H1 (cell line): ENCODE measurements at regions not wholly inside any gene's neighbourhood (a gene's known extent, or its start where the extent isn't known, plus 50 kb on each side); places are given as distances from the start of the nearest gene placed in this dataset.

Source experiments
- CTCF ChIA-PET: fragments of 300-600 bp; sonication (Branson Sonifier 250); formaldehyde crosslinking; loops from one replicate; lab custom pipeline; 2021; ENCODE audit not compliant: partially characterized antibody; lab: Charles Lee
- POLR2A ChIA-PET: fragments of 300-600 bp; sonication (Branson Sonifier 250); formaldehyde crosslinking; loops from one replicate; lab custom pipeline; 2021; ENCODE audit warnings: inconsistent platforms; ENCODE audit not compliant: partially characterized antibody; lab: Charles Lee
- DNase-seq, 2 experiments: peaks; one replicate each; pipeline versions ENCODE4 v3.0.0 to v3.0.0-alpha.2; 2010 to 2022; ENCODE audit warnings: low spot score in 2 of 2, low read depth in 1 of 2, mixed read lengths in 1 of 2
- FAIRE-seq: peaks from 2 replicates; lab custom pipeline; 2011; peaks lifted over from hg19 to GRCh38; lab: Jason Lieb, UNC
- H2AFZ ChIP-seq: 2 replicates; pipeline ENCODE4 v1.8.1; 2012; ENCODE audit warnings: low read length, inconsistent platforms
- H2AK5ac ChIP-seq: 2 replicates; pipeline ENCODE4 v1.6.1; 2013; ENCODE audit warnings: low read depth, low read length
- H2BK120ac ChIP-seq: replicated peaks from 2 replicates; pipeline ENCODE3; 2013; ENCODE audit warnings: low read depth, low read length, inconsistent platforms
- H2BK12ac ChIP-seq: 2 replicates; pipeline ENCODE4 v1.6.1; 2013; ENCODE audit warnings: low read depth, low read length
- H2BK15ac ChIP-seq: 2 replicates; pipeline ENCODE4 v1.6.1; 2013; ENCODE audit warnings: low read length
- H2BK20ac ChIP-seq: 2 replicates; pipeline ENCODE4 v1.6.1; 2013; ENCODE audit warnings: low read length
- H2BK5ac ChIP-seq: 2 replicates; pipeline ENCODE4 v1.6.1; 2013; ENCODE audit warnings: low read depth, low read length
- H3K14ac ChIP-seq: 2 replicates; pipeline ENCODE4 v1.6.1; 2013; ENCODE audit warnings: inconsistent platforms; ENCODE audit not compliant: insufficient read length
- H3K18ac ChIP-seq: 2 replicates; pipeline ENCODE4 v1.6.1; 2013; ENCODE audit warnings: low read length; ENCODE audit errors: extremely low read depth
- H3K23ac ChIP-seq: 2 replicates; pipeline ENCODE4 v1.6.1; 2013; ENCODE audit warnings: inconsistent platforms; ENCODE audit not compliant: insufficient read length
- H3K23me2 ChIP-seq: 2 replicates; pipeline ENCODE4 v1.6.1; 2013; ENCODE audit warnings: low read depth, low read length
- H3K27ac ChIP-seq: 2 replicates; pipeline ENCODE4 v1.6.1; 2011; ENCODE audit warnings: low read depth, low read length, inconsistent platforms
- H3K27me3 ChIP-seq, 4 experiments: replicated peaks in 1 of 4; 1 replicate in 1 of 4; 2 replicates in 3 of 4; pipeline versions ENCODE4 v1.6.1 to v1.8.1; 2011 to 2013; ENCODE audit warnings: low read length in 3 of 4, mild to moderate bottlenecking in 3 of 4, inconsistent platforms in 2 of 4, mixed read lengths in 2 of 4, moderate library complexity in 1 of 4; ENCODE audit not compliant: control insufficient read depth in 3 of 4, insufficient read depth in 3 of 4; ENCODE audit errors: extremely low read depth in 1 of 4
- H3K36me3 ChIP-seq, 4 experiments: 2 replicates each; pipeline versions ENCODE4 v1.6.1 to v1.8.1; 2011 to 2013; ENCODE audit warnings: mild to moderate bottlenecking in 4 of 4, low read length in 3 of 4, moderate library complexity in 2 of 4, control low read depth in 1 of 4, inconsistent platforms in 1 of 4; ENCODE audit not compliant: insufficient read depth in 4 of 4, control insufficient read depth in 2 of 4
- H3K4ac ChIP-seq: replicated peaks from 2 replicates; pipeline ENCODE3; 2013; ENCODE audit warnings: low read length, low read depth, mixed read lengths, inconsistent platforms; ENCODE audit not compliant: insufficient read length
- H3K4me1 ChIP-seq, 4 experiments: replicated peaks in 1 of 4; 1 replicate in 1 of 4; 2 replicates in 3 of 4; pipeline versions ENCODE4 v1.6.1 to v1.8.1; 2011 to 2013; ENCODE audit warnings: low read length in 3 of 4, inconsistent platforms in 2 of 4, mixed read lengths in 1 of 4; ENCODE audit not compliant: insufficient read depth in 4 of 4, control insufficient read depth in 3 of 4
- H3K4me2 ChIP-seq, 2 experiments: 2 replicates each; pipeline versions ENCODE4 v1.6.1 to v1.8.1; 2011 to 2013; ENCODE audit warnings: low read depth in 2 of 2, low read length in 2 of 2, control low read depth in 1 of 2, inconsistent platforms in 1 of 2, mild to moderate bottlenecking in 1 of 2; ENCODE audit not compliant: insufficient read depth in 1 of 2
- H3K4me3 ChIP-seq, 4 experiments: fragments of 200-600, 300-600 bp in 1 of 4; sonication (generic), shearing (Covaris generic), sonication (Bioruptor Twin) in 1 of 4; 2 replicates each; pipeline versions ENCODE4 v1.5.1 to v1.8.1; 2011 to 2016; ENCODE audit warnings: low read length in 4 of 4, low read depth in 3 of 4, control low read depth in 2 of 4, inconsistent platforms in 2 of 4, mild to moderate bottlenecking in 2 of 4, mixed read lengths in 1 of 4, moderate library complexity in 1 of 4; ENCODE audit not compliant: insufficient read depth in 2 of 4; ENCODE audit errors: extremely low read depth in 1 of 4
- H3K56ac ChIP-seq: replicated peaks from 2 replicates; pipeline ENCODE3; 2013; ENCODE audit warnings: low read depth, mild to moderate bottlenecking, mixed read lengths, low read length, inconsistent platforms; ENCODE audit not compliant: insufficient read length
- H3K79me1 ChIP-seq: 2 replicates; pipeline ENCODE4 v1.6.1; 2013; ENCODE audit warnings: low read depth, low read length, control low read depth
- H3K79me2 ChIP-seq, 2 experiments: 2 replicates each; pipeline versions ENCODE4 v1.6.1 to v1.8.1; 2012 to 2013; ENCODE audit warnings: low read length in 2 of 2, mild to moderate bottlenecking in 2 of 2, inconsistent platforms in 1 of 2; ENCODE audit not compliant: insufficient read depth in 2 of 2, control insufficient read depth in 1 of 2
- H3K9ac ChIP-seq, 4 experiments: replicated peaks in 1 of 4; 1 replicate in 1 of 4; 2 replicates in 3 of 4; pipeline versions ENCODE4 v1.6.1 to v1.8.1; 2011 to 2013; ENCODE audit warnings: low read depth in 3 of 4, low read length in 3 of 4, control low read depth in 2 of 4, mild to moderate bottlenecking in 2 of 4, moderate library complexity in 2 of 4, inconsistent platforms in 1 of 4; ENCODE audit errors: extremely low read depth in 1 of 4
- H3K9me3 ChIP-seq, 2 experiments: 2 replicates each; pipeline versions ENCODE4 v1.6.1 to v1.8.1; 2012 to 2013; ENCODE audit warnings: mild to moderate bottlenecking in 2 of 2, moderate library complexity in 2 of 2, control low read depth in 1 of 2, inconsistent platforms in 1 of 2, low read depth in 1 of 2, low read length in 1 of 2, mixed read lengths in 1 of 2; ENCODE audit not compliant: insufficient read depth in 2 of 2
- H4K20me1 ChIP-seq, 2 experiments: replicated peaks in 1 of 2; 2 replicates each; pipeline versions ENCODE3 to v1.8.1; 2011 to 2013; ENCODE audit warnings: inconsistent platforms in 2 of 2, low read length in 2 of 2, mild to moderate bottlenecking in 1 of 2; ENCODE audit not compliant: insufficient read depth in 2 of 2, control insufficient read depth in 1 of 2
- H4K5ac ChIP-seq: 2 replicates; pipeline ENCODE4 v1.6.1; 2013; ENCODE audit warnings: low read length, low read depth, mixed read lengths, inconsistent platforms; ENCODE audit not compliant: insufficient read length
- H4K8ac ChIP-seq: 2 replicates; pipeline ENCODE4 v1.8.0; 2013; ENCODE audit warnings: mild to moderate bottlenecking, moderate library complexity, low read length, inconsistent platforms; ENCODE audit not compliant: insufficient read depth; ENCODE audit errors: extremely low read depth
- H4K91ac ChIP-seq: replicated peaks from 2 replicates; pipeline ENCODE3; 2013; ENCODE audit warnings: low read length, mixed read lengths, inconsistent platforms; ENCODE audit not compliant: insufficient read length
- NANOG ChIP-seq: IDR thresholded peaks from 2 replicates; pipeline ENCODE4 v1.6.1; 2011; ENCODE audit warnings: low read length, low read depth, mild to moderate bottlenecking, inconsistent platforms; ENCODE audit not compliant: insufficient read depth, poor library complexity, severe bottlenecking
- POU5F1 ChIP-seq: IDR thresholded peaks from 2 replicates; pipeline ENCODE4 v1.6.1; 2011; ENCODE audit warnings: low read depth, mild to moderate bottlenecking, low read length, moderate library complexity
- RAD21 ChIP-seq, 2 experiments: IDR thresholded peaks in 1 of 2; conservative IDR thresholded peaks in 1 of 2; 2 replicates each; pipeline ENCODE4 v1.6.1; 2011; ENCODE audit warnings: low read depth in 2 of 2, low read length in 2 of 2, improper control_type of control experiment in 1 of 2, inconsistent platforms in 1 of 2, mild to moderate bottlenecking in 1 of 2, moderate library complexity in 1 of 2
- WGBS, 2 experiments: shearing (Covaris generic) in 1 of 2; methylation state at CpG; one replicate each; pipeline versions ENCODE4 v1.1.6 to v1.1.7; 2013 to 2015; ENCODE audit warnings: low lambda C conversion rate in 2 of 2, mixed read lengths in 2 of 2, inconsistent platforms in 1 of 2, low coverage in 1 of 2, missing lambda C conversion rate in 1 of 2; ENCODE audit not compliant: insufficient replicate concordance in 2 of 2, insufficient coverage in 1 of 2, insufficient read length in 1 of 2; ENCODE audit errors: extremely low coverage in 1 of 2, missing lambda C conversion rate in 1 of 2; 5-methylcytosine and 5-hydroxymethylcytosine counted together

GRCh38 chr1:38787041-38787440 is 72.5 kb downstream of the RRAGC start:
- no peak overlapping the region for H3K4me3 ChIP-seq
- no peak overlapping the region for H3K9ac ChIP-seq
- no peak overlapping the region for H4K91ac ChIP-seq
- no peak overlapping the region for H2BK5ac ChIP-seq
- no peak overlapping the region for H4K5ac ChIP-seq
- no peaks in the 10 kb centered on the region for H3K23me2 ChIP-seq
- H3K4me1 ChIP-seq = peaks cover 0 to 12% (median 3%) of the 10 kb centered on the region in 4 experiments; a peak in 4 of 7 replicates
- H2BK20ac ChIP-seq = peak overlapping the region; percentile 81; the same call in 1 of the 2 replicates
- WGBS, 2 experiments = 84% methylated on average over 3 of the region's 3 CpGs; no CpG with 5 or more reads in 1 of the 2 experiments
- H3K79me2 ChIP-seq = no peaks in the 10 kb centered on the region
- H2AK5ac ChIP-seq = no peak overlapping the region
- H3K18ac ChIP-seq = no peak overlapping the region
- H3K79me1 ChIP-seq = no peaks in the 10 kb centered on the region
- DNase-seq = peak in 1 of 2 experiments; percentile 33
- ChIA-PET POLR2A (interaction anchor here (0.9 kb wide), 1 partner anchor 9 kb away, joined by 3 read pairs; no protein-coding TSS in a partner anchor), CTCF (interaction anchor here (0.7 to 1.5 kb wide), 2 partner anchors 15 to 716 kb away, joined by 3 read pairs; no protein-coding TSS in a partner anchor)
- no peak overlapping the region for H2BK12ac ChIP-seq
- H3K27me3 ChIP-seq = no peaks in the 10 kb centered on the region; a peak in 1 of 7 replicates
- no peak overlapping the region for H2BK120ac ChIP-seq
- no peak overlapping the region for H4K8ac ChIP-seq
- no peaks in the 10 kb centered on the region for H3K36me3 ChIP-seq
- H2AFZ ChIP-seq = no peak overlapping the region
- H3K14ac ChIP-seq = no peak overlapping the region
- H3K56ac ChIP-seq = no peak overlapping the region
- no peak overlapping the region for H3K27ac ChIP-seq
- H2BK15ac ChIP-seq = no peak overlapping the region
- no peak for FAIRE-seq
- no peak overlapping the region for H3K23ac ChIP-seq
- H4K20me1 ChIP-seq = no peaks in the 10 kb centered on the region
- no peak overlapping the region for H3K4ac ChIP-seq
- H3K9me3 ChIP-seq = no peaks in the 10 kb centered on the region
- no peak overlapping the region for H3K4me2 ChIP-seq
- TF ChIP-seq NANOG = no peak
- TF ChIP-seq POU5F1 = no peak
- no peak for TF ChIP-seq RAD21 (IDR thresholded peaks at IDR 0.05 in 1 of 2, conservative IDR thresholded peaks at IDR 0.05 in 1 of 2; ENCODE audit: low read depth in 2 of 2, low read length in 2 of 2)
